ENCODE measurements at regions not wholly inside any gene's neighbourhood (a gene's known extent, or its start where the extent isn't known, plus 50 kb on each side); places are given as distances from the start of the nearest gene placed in this dataset.
"Not testable (repeated sequence)": the region's sequence is repeated elsewhere in the genome, so short reads cannot be mapped to it uniquely, and the experiment has no call there.

DNA sequence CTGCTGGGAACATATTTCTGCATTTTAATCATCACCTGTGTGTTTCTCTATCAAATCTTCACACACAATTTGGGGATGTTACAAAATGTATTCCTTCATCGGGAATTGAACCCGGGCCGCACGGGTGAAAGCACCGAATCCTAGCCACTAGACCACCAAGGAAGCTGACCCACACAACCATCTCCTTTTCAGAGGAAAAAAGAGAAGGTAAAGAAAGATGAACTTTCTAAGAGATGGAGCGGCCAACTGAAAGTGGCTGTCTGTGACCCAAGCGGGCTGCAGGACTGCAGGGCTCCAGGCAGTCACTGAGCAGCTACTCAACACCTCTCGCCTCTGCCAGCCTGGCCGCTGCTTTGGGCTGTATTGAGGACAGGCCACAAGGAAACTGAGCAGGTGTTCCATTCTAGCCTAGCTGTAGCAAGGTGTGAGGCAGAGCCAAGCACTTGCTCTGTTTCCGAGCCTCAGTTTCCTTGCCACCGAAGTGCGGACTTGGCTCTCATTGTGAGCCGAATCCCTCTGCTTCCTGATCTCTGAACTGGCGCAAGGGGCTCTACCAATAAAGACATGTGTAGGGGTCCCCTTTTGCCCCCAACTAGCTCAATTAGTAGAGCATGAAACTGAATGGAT, 156.9 kb upstream of the NBPF11 start:
- Histone ChIP-seq H3K27ac (no peak overlapping the region), H3K4me1 (no peaks in the 10 kb centered on the region), H3K36me3 (ENCODE audit: low read depth, missing control alignments) (no peaks in the 10 kb centered on the region), H3K27me3 (peaks cover 3% of the 10 kb centered on the region), H3K9me3 (no peaks in the 10 kb centered on the region), H3K4me3 (no peak overlapping the region)
- no peak for TF ChIP-seq POLR2A (IDR thresholded peaks at IDR 0.05)
- TF ChIP-seq, protein P1, sequence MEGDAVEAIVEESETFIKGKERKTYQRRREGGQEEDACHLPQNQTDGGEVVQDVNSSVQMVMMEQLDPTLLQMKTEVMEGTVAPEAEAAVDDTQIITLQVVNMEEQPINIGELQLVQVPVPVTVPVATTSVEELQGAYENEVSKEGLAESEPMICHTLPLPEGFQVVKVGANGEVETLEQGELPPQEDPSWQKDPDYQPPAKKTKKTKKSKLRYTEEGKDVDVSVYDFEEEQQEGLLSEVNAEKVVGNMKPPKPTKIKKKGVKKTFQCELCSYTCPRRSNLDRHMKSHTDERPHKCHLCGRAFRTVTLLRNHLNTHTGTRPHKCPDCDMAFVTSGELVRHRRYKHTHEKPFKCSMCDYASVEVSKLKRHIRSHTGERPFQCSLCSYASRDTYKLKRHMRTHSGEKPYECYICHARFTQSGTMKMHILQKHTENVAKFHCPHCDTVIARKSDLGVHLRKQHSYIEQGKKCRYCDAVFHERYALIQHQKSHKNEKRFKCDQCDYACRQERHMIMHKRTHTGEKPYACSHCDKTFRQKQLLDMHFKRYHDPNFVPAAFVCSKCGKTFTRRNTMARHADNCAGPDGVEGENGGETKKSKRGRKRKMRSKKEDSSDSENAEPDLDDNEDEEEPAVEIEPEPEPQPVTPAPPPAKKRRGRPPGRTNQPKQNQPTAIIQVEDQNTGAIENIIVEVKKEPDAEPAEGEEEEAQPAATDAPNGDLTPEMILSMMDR (IDR thresholded peaks at IDR 0.05): no peak
- intact Hi-C loops (cut with DNase I; ENCODE audit: low total_unique reads): no loop called here
- no peak for DNase-seq
- WGBS, 2 donors: 18 to 27% methylated on average over 14 of the region's 14 CpGs

DNA sequence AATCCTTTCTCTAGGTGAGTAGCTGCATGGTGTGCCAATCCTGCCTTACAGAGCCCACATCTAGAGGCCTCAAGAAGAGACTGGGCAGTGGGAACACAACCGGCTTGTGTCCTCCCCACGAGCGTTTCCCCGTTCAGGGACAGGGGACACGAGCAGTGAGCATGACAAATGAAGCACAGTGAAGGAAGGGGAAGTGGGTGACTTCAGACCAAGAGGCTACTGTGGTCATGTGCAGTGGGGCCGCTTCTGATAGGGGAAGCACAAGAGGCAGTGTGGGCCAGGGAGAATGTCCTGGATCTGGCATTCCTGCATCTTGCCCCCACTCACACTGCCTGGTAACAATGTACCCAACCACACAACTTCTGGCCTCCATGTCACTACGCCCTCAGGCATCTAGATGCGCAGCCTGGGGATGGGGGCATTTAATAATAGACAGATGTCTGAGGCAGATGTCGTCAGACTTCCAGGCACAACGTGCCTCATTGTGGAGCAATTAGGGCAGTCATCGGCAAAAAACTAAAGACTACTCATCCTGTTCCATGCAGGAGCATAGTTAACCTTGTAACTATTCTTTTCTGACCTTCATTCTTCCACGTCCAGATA, 155.6 kb upstream of the NBPF11 start:
- DNase-seq: no peak
- Histone ChIP-seq H3K27me3 (peaks cover 3% of the 10 kb centered on the region), H3K36me3 (ENCODE audit: low read depth, missing control alignments) (no peaks in the 10 kb centered on the region), H3K27ac (no peak overlapping the region), H3K4me3 (no peak overlapping the region), H3K9me3 (no peaks in the 10 kb centered on the region), H3K4me1 (no peaks in the 10 kb centered on the region)
- WGBS, 2 donors: 88 to 90% methylated on average over 12 of the region's 12 CpGs
- intact Hi-C loops (cut with DNase I; ENCODE audit: low total_unique reads): no loop called here
- TF ChIP-seq POLR2A (IDR thresholded peaks at IDR 0.05): no peak
- TF ChIP-seq, protein P1 (IDR thresholded peaks at IDR 0.05): no peak

DNA sequence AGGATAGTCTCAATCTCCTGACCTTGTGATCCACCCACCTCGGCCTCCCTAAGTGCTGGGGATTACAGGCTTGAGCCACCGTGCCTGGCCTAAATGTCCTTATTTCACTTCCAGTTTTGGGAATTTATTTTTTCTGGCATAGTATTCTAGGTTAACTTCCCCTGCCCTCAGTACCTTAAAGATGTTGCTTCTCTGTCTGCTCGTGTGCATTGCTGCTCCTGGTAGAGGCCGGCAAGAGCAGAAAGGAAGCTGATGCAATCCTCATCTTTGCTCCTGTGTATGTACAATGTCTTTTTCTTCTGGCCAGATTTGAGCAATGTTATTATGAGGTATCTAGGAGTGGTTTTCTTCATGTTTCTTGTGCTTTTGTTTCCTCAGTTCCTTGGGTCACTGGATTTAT, 152.9 kb upstream of the NBPF11 start:
- H3K4me3 ChIP-seq; H3K9me3 ChIP-seq; H3K36me3 ChIP-seq (ENCODE audit: low read depth, missing control alignments); DNase-seq; H3K27ac ChIP-seq; H3K4me1 ChIP-seq; H3K27me3 ChIP-seq; intact Hi-C loops (cut with DNase I; ENCODE audit: low total_unique reads): not testable (repeated sequence)
- 75 to 82% methylated on average over 4 of the region's 4 CpGs for WGBS, 2 donors

DNA sequence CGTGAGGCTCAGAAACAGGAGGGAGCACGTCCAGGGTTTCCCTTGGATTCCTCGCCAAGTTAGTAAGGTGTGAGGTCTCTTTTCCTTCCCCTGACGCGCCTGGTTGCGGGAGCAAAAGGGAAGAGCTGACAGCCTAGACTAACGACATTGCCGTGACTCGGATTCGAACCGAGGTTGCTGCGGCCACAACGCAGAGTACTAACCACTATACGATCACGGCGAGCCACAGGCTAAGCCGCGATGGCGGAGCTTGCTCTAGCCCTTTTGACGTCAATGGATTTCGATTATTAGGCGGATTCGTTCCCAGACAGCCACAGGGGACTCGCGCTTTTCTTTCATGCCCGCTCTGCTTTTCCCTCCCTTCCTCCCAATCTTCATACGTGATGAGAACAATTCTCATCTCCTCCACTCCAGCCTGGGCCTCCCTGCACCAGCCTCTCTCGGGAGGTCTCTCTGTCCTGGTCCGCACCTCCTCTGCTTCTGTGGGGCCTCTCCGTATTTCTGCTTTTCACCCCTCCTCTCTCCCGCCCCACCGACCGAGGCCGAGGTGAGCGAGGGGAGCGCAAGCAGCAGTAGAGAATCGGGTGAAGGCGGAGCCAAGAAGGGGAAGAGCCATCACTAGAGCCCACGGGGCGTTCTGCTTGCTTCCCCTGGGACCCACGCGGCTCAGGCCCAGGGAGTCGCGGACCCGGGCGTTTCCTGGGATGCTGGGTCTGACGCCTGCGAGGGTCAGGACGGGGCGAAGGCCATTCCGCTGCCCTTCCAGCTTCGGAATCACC, 150.7 kb upstream of the NBPF11 start:
- H3K4me1 ChIP-seq; H3K27ac ChIP-seq; H3K27me3 ChIP-seq; H3K36me3 ChIP-seq (ENCODE audit: low read depth, missing control alignments); intact Hi-C loops (cut with DNase I; ENCODE audit: low total_unique reads); H3K9me3 ChIP-seq: not testable (repeated sequence)
- WGBS, 2 donors: 15% methylated on average over 4 of the region's 52 CpGs; no CpG with 5 or more reads in 1 of the 2 donors
- peak; percentile 37 for DNase-seq
- peak overlapping the region; percentile 21 to 24 for H3K4me3 ChIP-seq

DNA sequence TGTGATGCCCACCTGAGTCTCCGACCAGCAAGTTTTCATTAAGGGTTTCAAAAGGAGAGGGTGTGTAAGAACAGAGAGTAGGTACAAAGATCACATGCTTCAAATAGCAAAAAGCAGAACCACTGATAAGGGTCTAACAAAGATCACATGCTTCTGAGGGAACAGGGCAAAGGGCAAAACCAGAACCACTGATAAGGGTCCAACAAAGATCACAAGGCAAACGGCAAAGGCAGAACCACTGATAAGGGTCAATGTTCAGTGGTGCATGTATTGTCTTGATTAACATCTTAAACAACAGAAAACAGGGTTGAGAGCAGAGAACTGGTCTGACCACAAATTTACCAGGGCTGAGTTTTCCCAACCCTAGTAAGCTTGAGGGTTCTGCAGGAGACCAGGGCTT, 145.8 kb upstream of the NBPF11 start:
- H3K4me1 ChIP-seq; H3K9me3 ChIP-seq; H3K36me3 ChIP-seq (ENCODE audit: low read depth, missing control alignments); DNase-seq; H3K4me3 ChIP-seq; H3K27me3 ChIP-seq; H3K27ac ChIP-seq; intact Hi-C loops (cut with DNase I; ENCODE audit: low total_unique reads): not testable (repeated sequence)
- 65 to 74% methylated on average over 2 of the region's 2 CpGs for WGBS, 2 donors

DNA sequence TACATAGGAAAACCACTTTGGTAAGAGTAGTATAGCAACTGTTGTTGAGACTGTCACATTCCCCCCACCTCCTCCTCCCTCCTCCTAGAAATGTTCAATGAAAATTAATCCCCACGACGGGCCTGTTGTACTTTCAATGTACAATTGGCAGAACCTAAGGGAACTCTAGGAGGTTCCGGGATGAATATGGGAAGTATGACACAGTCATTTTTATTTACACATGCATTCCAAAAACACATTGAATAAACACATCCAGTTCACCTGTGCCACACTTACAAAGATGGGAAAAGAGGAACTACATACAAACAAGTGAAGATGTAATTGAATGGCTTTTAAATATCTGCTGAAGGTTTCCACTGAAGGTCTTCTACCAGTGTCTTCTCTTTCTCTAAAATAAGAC, 144.4 kb upstream of the NBPF11 start:
- 72 to 82% methylated on average over 3 of the region's 3 CpGs for WGBS, 2 donors
- no peaks in the 10 kb centered on the region for H3K4me1 ChIP-seq
- no peaks in the 10 kb centered on the region for H3K27me3 ChIP-seq
- H3K36me3 ChIP-seq (ENCODE audit: low read depth, missing control alignments): no peaks in the 10 kb centered on the region
- no peaks in the 10 kb centered on the region for H3K9me3 ChIP-seq
- TF ChIP-seq POLR2A (IDR thresholded peaks at IDR 0.05): no peak
- TF ChIP-seq, protein P1 (IDR thresholded peaks at IDR 0.05): no peak
- DNase-seq: no peak
- intact Hi-C loops (cut with DNase I; ENCODE audit: low total_unique reads): no loop called here
- H3K4me3 ChIP-seq: no peak overlapping the region
- H3K27ac ChIP-seq: no peak overlapping the region

Data from testis (tissue), 2 donors.